ENCODE measurements at regions not wholly inside any gene's neighbourhood (a gene's known extent, or its start where the extent isn't known, plus 50 kb on each side); places are given as distances from the start of the nearest gene placed in this dataset.

GRCh38 chr2:220281771-220282170 lies 654.3 kb downstream of the SLC4A3 start:
- no peak overlapping the region for H3K4me3 ChIP-seq (ENCODE audit: low read depth, low read length)
- no peak for TF ChIP-seq CTCF (IDR thresholded peaks at IDR 0.05; ENCODE audit: borderline replicate concordance, insufficient read depth, low read depth, low read length)

GRCh38 chr2:220282236-220282635 lies 654.8 kb downstream of the SLC4A3 start:
- H3K4me3 ChIP-seq (ENCODE audit: low read depth, low read length) = no peak overlapping the region
- TF ChIP-seq CTCF (IDR thresholded peaks at IDR 0.05; ENCODE audit: borderline replicate concordance, insufficient read depth, low read depth, low read length) = no peak

GRCh38 chr2:220293966-220294365 lies 666.5 kb downstream of the SLC4A3 start:
- no peak overlapping the region for H3K4me3 ChIP-seq (ENCODE audit: low read depth, low read length)
- no peak for TF ChIP-seq CTCF (IDR thresholded peaks at IDR 0.05; ENCODE audit: borderline replicate concordance, insufficient read depth, low read depth, low read length)

- no peak for TF ChIP-seq CTCF (IDR thresholded peaks at IDR 0.05; ENCODE audit: borderline replicate concordance, insufficient read depth, low read depth, low read length)
- no peak overlapping the region for H3K4me3 ChIP-seq (ENCODE audit: low read depth, low read length)
These were observed 668.7 kb downstream of the SLC4A3 start for GRCh38 chr2:220296174-220296573.

- no peak overlapping the region for H3K4me3 ChIP-seq (ENCODE audit: low read depth, low read length)
- no peak for TF ChIP-seq CTCF (IDR thresholded peaks at IDR 0.05; ENCODE audit: borderline replicate concordance, insufficient read depth, low read depth, low read length)
These were observed 669.7 kb downstream of the SLC4A3 start for GRCh38 chr2:220297093-220297492.

- no peak for TF ChIP-seq CTCF (IDR thresholded peaks at IDR 0.05; ENCODE audit: borderline replicate concordance, insufficient read depth, low read depth, low read length)
- no peak overlapping the region for H3K4me3 ChIP-seq (ENCODE audit: low read depth, low read length)
These were observed 673.4 kb downstream of the SLC4A3 start for GRCh38 chr2:220300806-220301205.

- TF ChIP-seq CTCF (IDR thresholded peaks at IDR 0.05; ENCODE audit: borderline replicate concordance, insufficient read depth, low read depth, low read length) = no peak
- H3K4me3 ChIP-seq (ENCODE audit: low read depth, low read length) = no peak overlapping the region
These were observed 675.3 kb downstream of the SLC4A3 start for GRCh38 chr2:220302756-220303155.

All from GM12875 (cell line).